Osteoblast (primary cell): ENCODE measurements at regions not wholly inside any gene's neighbourhood (a gene's known extent, or its start where the extent isn't known, plus 50 kb on each side); places are given as distances from the start of the nearest gene placed in this dataset.

Source experiments
- DNase-seq: peaks from one replicate; pipeline ENCODE4 v3.0.0; 2011; ENCODE audit warnings: low spot score, mixed read lengths; ENCODE audit not compliant: insufficient read length; ENCODE audit errors: missing footprints
- H2AFZ ChIP-seq: 2 replicates; pipeline ENCODE4 v1.6.0; 2011; ENCODE audit warnings: mild to moderate bottlenecking, low read length
- H3K27ac ChIP-seq: 2 replicates; pipeline ENCODE4 v1.5.1; 2011; ENCODE audit warnings: mild to moderate bottlenecking, low read depth, low read length, moderate library complexity
- H3K27me3 ChIP-seq: 2 replicates; pipeline ENCODE4 v1.6.0; 2012; ENCODE audit warnings: mild to moderate bottlenecking, control low read depth, inconsistent platforms, low read length, moderate library complexity; ENCODE audit not compliant: insufficient read depth
- H3K36me3 ChIP-seq: 2 replicates; pipeline ENCODE4 v1.5.1; 2011; ENCODE audit warnings: mild to moderate bottlenecking, low read length, control low read depth, moderate library complexity; ENCODE audit not compliant: insufficient read depth
- H3K4me1 ChIP-seq: 2 replicates; pipeline ENCODE4 v1.5.1; 2011; ENCODE audit warnings: mild to moderate bottlenecking, low read length, control low read depth, moderate library complexity; ENCODE audit not compliant: insufficient read depth
- H3K4me2 ChIP-seq: 2 replicates; pipeline ENCODE4 v1.6.0; 2011; ENCODE audit warnings: mild to moderate bottlenecking, low read length; ENCODE audit not compliant: insufficient read depth
- H3K4me3 ChIP-seq: fragments of 200-600 bp; sonication (generic); 3 replicates; pipeline ENCODE4 v1.5.1; 2012; ENCODE audit warnings: mild to moderate bottlenecking, low read length, inconsistent platforms; ENCODE audit not compliant: insufficient read depth
- H3K79me2 ChIP-seq: 2 replicates; pipeline ENCODE4 v1.6.0; 2012; ENCODE audit warnings: mild to moderate bottlenecking, low read length, control low read depth, inconsistent platforms; ENCODE audit not compliant: insufficient read depth
- H3K9me3 ChIP-seq: 2 replicates; pipeline ENCODE4 v1.5.1; 2011; ENCODE audit warnings: low read depth, low read length, control low read depth
- H4K20me1 ChIP-seq: 2 replicates; pipeline ENCODE4 v1.6.0; 2012; ENCODE audit warnings: mild to moderate bottlenecking, low read length, control low read depth; ENCODE audit not compliant: insufficient read depth
- CTCF ChIP-seq: IDR thresholded peaks from 2 replicates; pipeline ENCODE4 v1.5.1; 2011; ENCODE audit warnings: mild to moderate bottlenecking, low read depth, low read length, moderate library complexity; ENCODE audit errors: extremely low read depth

- no peak overlapping the region for H2AFZ ChIP-seq
- no peaks in the 10 kb centered on the region for H3K9me3 ChIP-seq
- no peaks in the 10 kb centered on the region for H3K27me3 ChIP-seq
- no peaks in the 10 kb centered on the region for H3K4me1 ChIP-seq
- TF ChIP-seq CTCF = no peak
- no peak overlapping the region for H3K27ac ChIP-seq
- no peaks in the 10 kb centered on the region for H3K79me2 ChIP-seq
- no peaks in the 10 kb centered on the region for H4K20me1 ChIP-seq
- no peak overlapping the region for H3K4me3 ChIP-seq
- H3K36me3 ChIP-seq = no peaks in the 10 kb centered on the region
- no peak for DNase-seq
- H3K4me2 ChIP-seq = no peak overlapping the region
Observed at GRCh38 chr11:109775686-109776085, 317.5 kb upstream of the ZC3H12C start.

- H3K27ac ChIP-seq = no peak overlapping the region
- no peaks in the 10 kb centered on the region for H4K20me1 ChIP-seq
- DNase-seq = no peak
- no peak overlapping the region for H3K4me2 ChIP-seq
- H3K9me3 ChIP-seq = no peaks in the 10 kb centered on the region
- H3K79me2 ChIP-seq = no peaks in the 10 kb centered on the region
- TF ChIP-seq CTCF = no peak
- H3K36me3 ChIP-seq = no peaks in the 10 kb centered on the region
- no peaks in the 10 kb centered on the region for H3K27me3 ChIP-seq
- no peaks in the 10 kb centered on the region for H3K4me1 ChIP-seq
- H3K4me3 ChIP-seq = no peak overlapping the region
- H2AFZ ChIP-seq = no peak overlapping the region
Observed at GRCh38 chr11:109783014-109783413, 310.2 kb upstream of the ZC3H12C start.

GRCh38 chr11:109783840-109784239 lies 309.4 kb upstream of the ZC3H12C start:
- Histone ChIP-seq H3K4me3 (no peak overlapping the region), H3K27ac (no peak overlapping the region), H3K9me3 (no peaks in the 10 kb centered on the region), H3K27me3 (no peaks in the 10 kb centered on the region), H3K4me2 (no peak overlapping the region), H2AFZ (no peak overlapping the region), H3K36me3 (no peaks in the 10 kb centered on the region), H3K4me1 (no peaks in the 10 kb centered on the region), H3K79me2 (no peaks in the 10 kb centered on the region), H4K20me1 (no peaks in the 10 kb centered on the region)
- TF ChIP-seq CTCF = no peak
- DNase-seq = no peak

GRCh38 chr11:109784536-109784935 lies 308.7 kb upstream of the ZC3H12C start:
- Histone ChIP-seq H3K36me3 (no peaks in the 10 kb centered on the region), H3K4me1 (no peaks in the 10 kb centered on the region)

More at GRCh38 chr11:109784536-109784935, 308.7 kb upstream of the ZC3H12C start:
- Histone ChIP-seq H3K27me3 (no peaks in the 10 kb centered on the region), H4K20me1 (no peaks in the 10 kb centered on the region), H3K79me2 (no peaks in the 10 kb centered on the region), H2AFZ (no peak overlapping the region), H3K9me3 (no peaks in the 10 kb centered on the region), H3K4me3 (no peak overlapping the region), H3K27ac (no peak overlapping the region), H3K4me2 (no peak overlapping the region)
- no peak for TF ChIP-seq CTCF
- DNase-seq = no peak
